ENCODE measurements at regions not wholly inside any gene's neighbourhood (a gene's known extent, or its start where the extent isn't known, plus 50 kb on each side); places are given as distances from the start of the nearest gene placed in this dataset.

- no peak for TF ChIP-seq SIX5 (IDR thresholded peaks at IDR 0.05; ENCODE audit: low read depth, low read length)
- TF ChIP-seq YY1 (IDR thresholded peaks at IDR 0.05; ENCODE audit: low read depth, low read length) = no peak
- TF ChIP-seq BACH1 (IDR thresholded peaks at IDR 0.05; ENCODE audit: low read length) = no peak
- TF ChIP-seq, protein P1, sequence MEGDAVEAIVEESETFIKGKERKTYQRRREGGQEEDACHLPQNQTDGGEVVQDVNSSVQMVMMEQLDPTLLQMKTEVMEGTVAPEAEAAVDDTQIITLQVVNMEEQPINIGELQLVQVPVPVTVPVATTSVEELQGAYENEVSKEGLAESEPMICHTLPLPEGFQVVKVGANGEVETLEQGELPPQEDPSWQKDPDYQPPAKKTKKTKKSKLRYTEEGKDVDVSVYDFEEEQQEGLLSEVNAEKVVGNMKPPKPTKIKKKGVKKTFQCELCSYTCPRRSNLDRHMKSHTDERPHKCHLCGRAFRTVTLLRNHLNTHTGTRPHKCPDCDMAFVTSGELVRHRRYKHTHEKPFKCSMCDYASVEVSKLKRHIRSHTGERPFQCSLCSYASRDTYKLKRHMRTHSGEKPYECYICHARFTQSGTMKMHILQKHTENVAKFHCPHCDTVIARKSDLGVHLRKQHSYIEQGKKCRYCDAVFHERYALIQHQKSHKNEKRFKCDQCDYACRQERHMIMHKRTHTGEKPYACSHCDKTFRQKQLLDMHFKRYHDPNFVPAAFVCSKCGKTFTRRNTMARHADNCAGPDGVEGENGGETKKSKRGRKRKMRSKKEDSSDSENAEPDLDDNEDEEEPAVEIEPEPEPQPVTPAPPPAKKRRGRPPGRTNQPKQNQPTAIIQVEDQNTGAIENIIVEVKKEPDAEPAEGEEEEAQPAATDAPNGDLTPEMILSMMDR (IDR thresholded peaks at IDR 0.05; ENCODE audit: control extremely low read depth in 1 of 3, insufficient read depth in 1 of 3, low read depth in 1 of 3, low read length in 3 of 3) = no peak
- TF ChIP-seq NANOG (IDR thresholded peaks at IDR 0.05; ENCODE audit: insufficient read depth, low read depth, low read length, poor library complexity, severe bottlenecking) = no peak
- no peak for TF ChIP-seq CBX5 (IDR thresholded peaks at IDR 0.05; ENCODE audit: low read depth, low read length)
- no peak for TF ChIP-seq EGR1 (IDR thresholded peaks at IDR 0.05; ENCODE audit: borderline replicate concordance, low read depth, low read length)
- no peak for TF ChIP-seq TAF1 (IDR thresholded peaks at IDR 0.05; ENCODE audit: low read depth, low read length)
- TF ChIP-seq POLR2AphosphoS5 (IDR thresholded peaks at IDR 0.05; ENCODE audit: low read depth, low read length) = no peak
- no peak for TF ChIP-seq POLR2A (IDR thresholded peaks at IDR 0.05; ENCODE audit: control extremely low read depth in 1 of 2, low read depth in 2 of 2, low read length in 2 of 2)
- TF ChIP-seq GTF2F1 (IDR thresholded peaks at IDR 0.05; ENCODE audit: borderline replicate concordance, low read depth, low read length) = no peak
Observed at GRCh38 chr3:113065336-113065735, 74.6 kb downstream of the GTPBP8 start.
